ENCODE measurements at regions not wholly inside any gene's neighbourhood (a gene's known extent, or its start where the extent isn't known, plus 50 kb on each side); places are given as distances from the start of the nearest gene placed in this dataset.
"Not testable (repeated sequence)": the region's sequence is repeated elsewhere in the genome, so short reads cannot be mapped to it uniquely, and the experiment has no call there.

DNA sequence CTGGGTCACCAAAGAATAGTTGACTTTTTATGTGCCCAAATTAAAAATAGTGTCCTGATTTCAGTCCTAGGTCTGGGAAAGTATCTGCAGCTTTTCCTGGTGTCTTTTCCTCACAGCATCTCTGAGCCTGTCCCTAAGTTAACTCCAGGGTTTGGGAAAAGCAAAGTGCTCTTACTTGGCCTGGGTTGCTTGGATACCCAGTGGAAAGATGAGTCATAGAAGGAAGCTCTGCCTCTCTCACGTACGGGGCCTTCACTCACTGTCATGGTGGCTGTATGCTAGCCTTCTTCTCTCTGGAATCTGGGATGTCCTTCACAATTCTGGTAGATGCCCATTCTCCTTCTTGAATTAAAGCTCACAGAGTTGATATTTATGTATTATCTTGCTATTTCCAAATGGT, 607.3 kb downstream of the ANKRD50 start:
- no peak for DNase-seq (ENCODE audit: low read depth)

DNA sequence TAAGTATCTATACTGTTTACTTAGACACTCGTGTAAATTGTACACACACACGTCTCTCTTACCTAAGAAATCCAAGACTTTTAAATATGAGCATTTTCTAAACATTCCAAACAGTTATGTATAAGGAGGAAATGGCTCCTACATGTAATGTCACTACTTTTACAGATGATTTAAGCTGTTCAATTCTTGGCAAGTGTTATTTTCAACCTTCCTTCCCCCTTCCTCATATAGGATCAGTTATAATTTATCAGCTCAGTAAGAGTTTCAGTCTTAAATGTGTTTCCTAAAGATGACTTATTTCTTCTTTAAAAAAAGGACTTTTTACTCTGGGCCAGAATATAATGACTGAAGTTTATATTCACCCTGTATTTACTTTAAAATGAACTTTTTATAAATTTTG, 601.1 kb downstream of the ANKRD50 start:
- DNase-seq (ENCODE audit: low read depth): no peak

DNA sequence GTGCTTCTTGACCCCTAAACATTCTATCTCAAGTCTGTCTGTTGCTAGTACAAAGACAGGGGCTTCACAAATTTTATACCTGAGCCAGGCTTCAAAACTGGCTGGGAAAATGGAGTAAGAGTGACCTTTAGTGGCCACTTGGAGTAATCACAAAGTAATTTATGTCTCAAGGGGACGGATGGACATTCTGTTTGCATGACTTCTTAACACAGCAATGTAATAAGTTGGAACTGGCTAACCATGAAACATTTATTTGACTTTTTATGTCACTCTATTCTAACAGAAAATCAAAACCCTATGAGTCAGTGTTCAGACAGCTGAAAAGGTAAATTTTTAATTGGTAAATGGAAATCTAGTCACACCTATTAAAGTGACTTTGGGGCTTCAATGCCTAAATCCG, 600.6 kb downstream of the ANKRD50 start:
- DNase-seq (ENCODE audit: low read depth): no peak

DNA sequence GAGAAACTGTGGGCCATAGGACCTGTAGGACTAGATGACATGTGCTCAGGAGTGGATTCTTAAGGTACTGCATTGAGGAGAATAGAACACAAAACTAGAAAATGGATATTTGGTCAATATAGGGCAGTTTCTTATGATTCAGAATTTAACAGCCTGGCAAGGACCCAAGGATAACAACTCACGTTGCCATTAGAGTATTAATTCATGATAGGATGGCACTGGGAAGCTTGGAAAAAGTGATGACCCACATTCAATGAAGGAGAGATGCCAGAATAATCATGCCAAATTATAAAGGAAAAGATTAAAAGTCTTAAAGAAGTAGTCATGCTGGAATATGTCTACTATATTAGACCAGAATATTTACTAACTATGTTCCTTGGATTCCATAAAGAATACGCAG, 594.5 kb downstream of the ANKRD50 start:
- no peak for DNase-seq (ENCODE audit: low read depth)

DNA sequence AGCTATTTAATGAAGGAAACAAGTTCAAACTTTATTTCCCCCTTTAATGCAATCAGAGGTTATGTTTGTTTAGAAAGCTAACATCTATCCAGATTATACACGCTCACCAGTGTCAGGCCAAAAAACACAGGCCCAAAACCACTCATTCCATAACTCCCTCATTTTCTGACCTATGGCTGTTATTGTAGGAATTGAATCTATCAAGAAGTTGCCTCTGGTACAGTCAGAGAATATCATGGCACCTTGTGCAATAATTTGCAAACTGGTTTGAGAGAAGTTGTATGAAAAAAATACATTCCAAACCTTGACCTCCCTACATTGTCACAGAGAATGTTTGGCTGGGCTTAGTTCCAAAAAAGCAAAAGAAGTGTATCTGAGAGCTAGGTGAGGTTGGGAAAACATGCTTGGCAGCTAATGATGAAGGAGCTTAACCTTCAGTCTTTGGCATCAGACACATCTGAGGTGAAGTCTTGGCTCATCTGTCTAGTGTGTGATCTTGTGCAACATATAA, 591.0 kb downstream of the ANKRD50 start:
- no peak for DNase-seq (ENCODE audit: low read depth)

DNA sequence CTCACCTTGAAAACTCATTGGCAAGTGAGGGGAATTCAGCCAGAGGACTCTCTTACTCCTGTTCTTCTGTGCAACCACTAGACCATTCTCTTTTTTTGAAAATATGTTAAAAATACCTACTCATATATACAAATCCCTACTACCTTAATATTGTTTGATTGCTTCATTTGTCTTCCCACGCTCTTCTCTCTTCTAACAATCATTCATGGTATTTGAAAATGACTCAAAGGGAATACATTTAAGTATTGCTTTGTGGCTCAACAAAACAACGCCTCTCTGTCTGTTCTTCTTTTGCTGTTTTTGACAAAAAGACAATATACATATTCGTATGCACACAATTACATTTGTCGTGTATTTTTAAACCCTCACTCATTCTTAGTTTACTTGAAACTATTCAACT, 589.4 kb downstream of the ANKRD50 start:
- DNase-seq (ENCODE audit: low read depth): no peak

DNA sequence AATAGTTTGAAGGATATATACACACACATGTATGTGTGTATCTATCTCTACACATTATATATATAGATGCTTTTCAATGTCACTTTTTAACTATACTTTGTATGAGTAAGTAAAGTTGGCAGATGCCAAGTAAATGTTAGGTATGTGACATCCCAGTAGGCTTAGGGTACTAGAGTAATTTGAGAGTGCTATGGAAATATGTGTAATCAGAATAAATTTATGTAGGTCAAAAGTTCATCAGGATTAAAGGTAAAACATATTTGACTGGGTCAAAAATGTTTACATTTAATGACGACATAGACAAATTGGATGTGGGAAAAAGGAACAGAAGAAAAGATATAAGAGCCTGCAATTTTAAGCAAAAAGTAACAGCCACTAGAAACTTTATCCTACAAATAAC, 588.8 kb downstream of the ANKRD50 start:
- no peak for DNase-seq (ENCODE audit: low read depth)

DNA sequence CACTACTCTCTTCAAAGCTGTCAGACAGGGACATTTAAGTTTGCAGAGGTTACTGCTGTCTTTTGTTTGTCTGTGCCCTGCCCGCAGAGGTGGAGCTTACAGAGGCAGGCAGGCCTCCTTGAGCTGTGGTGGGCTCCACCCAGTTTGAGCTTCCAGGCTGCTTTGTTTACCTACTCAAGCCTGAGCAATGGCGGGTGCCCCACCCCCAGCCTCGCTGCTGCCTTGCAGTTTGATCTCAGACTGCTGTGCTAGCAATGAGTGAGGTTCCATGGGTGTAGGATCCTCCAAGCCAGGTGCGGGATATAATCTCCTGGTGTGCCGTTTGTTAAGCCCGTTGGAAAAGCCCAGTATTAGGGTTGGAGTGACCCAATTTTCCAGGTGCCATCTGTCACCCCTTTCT, 581.2 kb downstream of the ANKRD50 start:
- DNase-seq (ENCODE audit: low read depth): not testable (repeated sequence)

DNA sequence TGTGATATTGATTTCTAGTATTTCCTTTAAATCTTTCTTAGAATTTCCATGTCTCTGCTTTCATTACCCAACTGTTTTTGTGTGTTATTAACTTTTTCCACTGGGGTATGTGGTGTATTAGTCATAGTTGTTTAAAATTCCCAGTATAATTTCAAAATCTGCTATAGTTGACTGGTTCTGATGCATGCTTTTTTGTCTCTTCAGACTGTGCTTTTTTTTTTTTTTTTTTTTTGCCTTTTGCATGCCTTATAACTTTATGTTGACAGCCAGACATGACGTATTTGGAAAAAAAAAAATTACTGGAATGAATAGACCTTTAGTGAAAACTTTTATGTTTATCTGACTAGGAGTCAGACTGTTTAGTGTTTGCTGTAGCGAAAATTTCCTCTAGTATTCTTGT, 580.4 kb downstream of the ANKRD50 start:
- no peak for DNase-seq (ENCODE audit: low read depth)

DNA sequence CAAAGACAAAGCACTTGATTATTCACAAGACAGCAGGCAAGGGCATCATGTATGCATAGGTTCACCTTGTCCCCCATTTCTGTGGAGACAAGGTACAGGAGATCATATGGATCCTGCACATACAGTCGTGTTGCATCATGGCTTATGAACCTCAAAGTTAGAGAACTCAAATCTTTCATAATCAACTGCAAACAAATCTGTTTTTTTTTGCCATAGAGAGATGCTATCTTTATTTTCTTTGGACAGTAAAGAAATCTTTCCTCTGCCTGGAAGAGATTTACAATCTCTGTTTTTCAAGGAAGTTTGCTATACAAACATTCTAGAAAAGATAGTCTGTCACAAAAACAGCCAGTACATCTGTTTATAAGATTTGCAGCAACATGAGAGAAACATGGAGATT, 578.8 kb downstream of the ANKRD50 start:
- no peak for DNase-seq (ENCODE audit: low read depth)

DNA sequence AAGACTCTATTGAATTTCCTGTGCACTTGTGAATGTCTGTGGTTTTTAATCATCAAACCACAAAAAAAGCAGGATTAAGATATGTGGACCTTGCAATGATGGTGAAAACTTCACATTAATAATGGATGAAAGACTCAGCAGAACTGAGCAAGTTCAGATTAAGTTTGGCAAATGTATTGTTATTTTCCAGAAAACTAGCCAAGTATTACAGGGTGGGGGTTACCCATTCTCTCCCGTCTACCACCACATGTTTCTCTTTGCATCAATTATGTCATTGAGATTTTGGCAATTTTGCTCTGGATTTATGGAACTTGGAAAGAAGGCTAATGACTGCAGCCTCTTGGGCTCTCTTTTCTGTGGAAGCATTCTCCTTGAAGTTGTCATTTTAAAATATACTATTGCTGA, 577.1 kb downstream of the ANKRD50 start:
- no peak for DNase-seq (ENCODE audit: low read depth)

DNA sequence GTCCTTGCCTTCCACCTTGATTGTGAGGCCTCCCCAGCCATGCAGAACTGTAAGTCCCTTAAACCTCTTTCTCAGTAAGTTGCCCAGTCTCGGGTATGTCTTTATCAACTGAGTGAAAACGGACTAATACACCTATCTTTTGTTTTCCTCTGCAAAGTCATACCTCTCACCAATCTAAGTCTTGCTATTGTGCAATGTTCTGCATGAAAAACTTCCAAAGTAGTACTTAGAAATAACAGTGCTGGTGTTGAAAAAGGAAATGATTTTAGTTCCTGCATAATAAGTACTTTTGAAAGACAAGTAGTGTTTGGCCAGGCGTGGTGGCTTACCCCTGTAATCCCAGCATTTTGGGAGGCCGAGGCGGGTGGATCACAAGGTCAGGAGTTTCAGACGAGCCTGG, 573.5 kb downstream of the ANKRD50 start:
- DNase-seq (ENCODE audit: low read depth): no peak

DNA sequence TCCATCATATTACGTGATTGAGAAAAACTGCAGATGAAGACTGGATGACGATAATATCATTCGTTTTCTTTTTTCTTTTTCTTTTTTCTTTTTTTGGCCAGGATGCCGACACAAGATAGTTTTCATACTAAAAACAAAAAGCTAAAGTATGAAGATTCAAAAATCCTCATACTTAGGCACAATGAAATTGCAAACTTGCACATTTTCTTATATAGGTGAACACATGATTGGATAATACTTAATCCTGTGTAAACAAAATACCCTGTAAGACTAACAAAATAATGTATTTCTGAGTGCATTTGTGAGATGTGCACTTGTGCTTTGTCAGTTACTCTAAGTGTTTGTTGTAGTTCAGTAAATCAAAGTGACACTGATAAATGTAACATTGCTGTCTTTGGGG, 568.9 kb downstream of the ANKRD50 start:
- DNase-seq (ENCODE audit: low read depth): no peak

DNA sequence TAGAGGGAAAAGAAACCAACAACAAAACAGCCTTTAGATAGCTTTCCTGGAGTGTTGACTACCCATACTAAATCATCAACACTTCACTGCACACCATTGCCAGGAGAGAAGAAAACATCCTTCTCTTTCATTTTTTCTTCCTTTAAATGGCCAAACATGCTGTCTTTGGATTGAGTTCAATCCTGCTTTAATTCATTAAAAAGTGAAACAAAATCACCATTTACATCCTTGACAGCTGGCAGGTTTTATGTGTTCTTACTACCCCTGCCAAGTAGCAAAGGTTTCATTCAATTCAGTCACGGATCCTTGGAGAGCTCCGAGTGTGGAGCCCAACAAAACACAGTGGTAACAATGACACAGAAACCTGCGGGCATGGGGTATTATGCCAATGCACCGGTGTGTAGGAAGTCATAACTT, 568.3 kb downstream of the ANKRD50 start:
- DNase-seq (ENCODE audit: low read depth): no peak

DNA sequence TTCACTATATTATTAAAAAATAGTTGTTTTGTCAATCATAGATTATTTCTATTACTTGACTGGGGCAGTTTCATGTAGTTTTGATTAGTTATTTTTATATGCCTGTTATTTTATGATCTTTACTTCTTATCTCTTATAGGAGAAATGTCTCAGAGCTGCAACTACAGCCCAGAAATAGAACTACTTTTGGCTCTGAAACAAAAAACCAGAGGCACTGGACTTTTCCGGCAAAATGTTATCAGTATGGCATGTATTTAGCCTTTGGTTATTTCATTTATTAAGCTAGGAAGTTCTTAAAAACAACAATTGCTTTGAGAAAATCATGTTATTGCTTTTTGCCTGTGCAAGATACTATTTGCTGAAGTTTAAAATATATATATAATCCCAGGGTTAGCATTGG, 566.5 kb downstream of the ANKRD50 start:
- no peak for DNase-seq (ENCODE audit: low read depth)

DNA sequence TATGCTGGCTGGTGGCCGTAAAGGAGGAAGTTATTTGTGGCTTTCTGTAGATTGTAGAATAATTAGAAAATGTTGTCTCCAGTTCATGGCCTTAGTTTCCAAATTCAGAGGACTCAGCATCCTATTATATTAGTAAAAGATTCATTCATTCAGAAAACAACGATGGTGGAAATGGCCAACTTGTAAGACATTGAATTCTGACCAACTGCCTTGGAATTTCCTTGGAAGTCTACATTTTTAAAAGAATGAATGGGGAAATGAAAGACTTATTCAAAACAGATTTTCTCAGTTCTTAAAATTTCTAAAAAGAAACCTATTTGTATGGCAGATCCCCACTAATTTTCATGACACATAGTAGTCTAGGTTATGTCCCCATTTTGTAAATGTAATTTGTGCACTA, 561.5 kb downstream of the ANKRD50 start:
- no peak for DNase-seq (ENCODE audit: low read depth)

DNA sequence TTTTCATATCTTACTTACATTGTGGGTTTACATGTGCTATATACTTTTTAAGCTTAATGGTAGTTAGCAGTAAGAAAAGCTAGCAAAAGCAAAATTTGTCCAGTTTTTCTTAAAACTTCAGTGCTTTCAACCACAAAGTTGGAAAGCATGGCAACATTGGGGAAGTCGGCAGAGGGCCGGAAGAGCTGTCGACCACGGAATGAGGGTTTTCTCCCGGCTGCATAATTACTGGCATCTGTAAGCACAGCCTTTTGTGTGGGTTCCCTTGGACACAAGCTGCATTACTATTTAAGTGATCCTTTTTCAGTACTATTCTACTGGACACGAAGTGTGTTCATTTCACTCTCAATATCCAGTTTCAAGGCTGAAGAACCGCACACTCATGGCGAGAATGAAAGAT, 560.4 kb downstream of the ANKRD50 start:
- no peak for DNase-seq (ENCODE audit: low read depth)

DNA sequence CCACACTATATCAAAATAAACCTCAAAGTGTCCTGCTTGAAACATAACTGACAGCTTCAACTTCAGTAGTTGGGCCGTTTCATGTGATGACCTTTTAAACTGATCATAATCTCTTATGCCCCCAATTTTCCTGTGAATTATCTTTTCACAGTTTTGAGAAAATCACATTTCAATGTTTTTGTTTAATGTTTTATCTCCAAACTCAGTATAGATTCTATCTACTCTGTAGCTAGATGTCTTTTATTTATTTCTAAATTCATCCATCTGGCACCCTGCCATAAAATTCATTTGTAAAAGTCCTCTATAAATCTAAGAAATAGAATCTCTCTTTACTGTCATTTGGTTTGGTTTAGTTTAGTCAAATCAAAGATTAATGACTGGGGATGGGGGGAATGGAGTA, 557.3 kb downstream of the ANKRD50 start:
- DNase-seq (ENCODE audit: low read depth): no peak

DNA sequence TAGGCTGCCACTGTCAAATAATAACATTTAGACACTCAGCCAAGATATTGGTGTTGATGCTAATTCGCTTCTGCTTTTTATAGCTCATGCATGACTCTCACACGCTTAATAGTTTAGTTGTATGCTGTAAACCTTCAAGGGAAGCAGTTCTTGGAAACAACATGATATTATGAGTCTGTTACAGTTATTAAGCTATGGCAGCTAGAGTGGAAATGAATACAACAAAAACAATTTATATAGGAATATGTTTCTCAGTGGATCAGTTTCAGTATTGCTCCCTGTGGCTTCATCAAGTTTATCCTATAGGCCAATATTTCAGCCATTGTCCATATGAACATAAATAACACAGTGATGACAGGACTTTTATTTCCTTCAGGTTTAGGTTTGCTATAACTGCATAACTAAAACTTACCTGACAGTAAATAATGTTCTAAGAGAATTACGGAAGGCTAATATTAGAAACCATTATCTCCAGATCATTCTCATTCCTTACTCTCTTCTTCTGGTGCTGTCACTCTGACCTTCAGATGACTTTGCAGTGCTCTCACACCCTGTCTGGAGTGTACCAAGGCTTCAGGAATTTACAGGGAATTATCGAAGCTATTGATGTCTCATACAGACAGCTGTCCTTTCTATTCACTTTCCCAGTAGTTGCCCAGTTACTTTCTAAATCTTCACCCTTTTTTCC, 555.0 kb downstream of the ANKRD50 start:
- no peak for DNase-seq (ENCODE audit: low read depth)

DNA sequence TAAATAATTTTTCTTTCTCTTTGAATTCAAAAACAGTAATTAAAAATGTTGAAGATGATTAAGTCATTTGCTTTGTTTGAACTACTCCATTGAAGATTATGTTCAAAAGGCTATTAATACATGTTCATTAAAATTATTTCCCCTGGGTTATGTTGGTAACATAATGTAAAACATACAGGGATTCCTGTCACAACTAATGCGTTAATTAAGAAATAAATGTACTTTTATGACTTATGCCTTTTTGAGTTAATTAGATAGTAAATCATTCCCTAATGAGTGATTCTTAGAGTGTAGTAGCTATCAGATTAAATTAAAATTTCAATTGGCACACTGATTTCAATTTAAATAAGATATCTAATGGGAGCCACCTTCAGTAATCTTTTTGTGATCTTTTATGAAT, 549.1 kb downstream of the ANKRD50 start:
- DNase-seq (ENCODE audit: low read depth): no peak

DNA sequence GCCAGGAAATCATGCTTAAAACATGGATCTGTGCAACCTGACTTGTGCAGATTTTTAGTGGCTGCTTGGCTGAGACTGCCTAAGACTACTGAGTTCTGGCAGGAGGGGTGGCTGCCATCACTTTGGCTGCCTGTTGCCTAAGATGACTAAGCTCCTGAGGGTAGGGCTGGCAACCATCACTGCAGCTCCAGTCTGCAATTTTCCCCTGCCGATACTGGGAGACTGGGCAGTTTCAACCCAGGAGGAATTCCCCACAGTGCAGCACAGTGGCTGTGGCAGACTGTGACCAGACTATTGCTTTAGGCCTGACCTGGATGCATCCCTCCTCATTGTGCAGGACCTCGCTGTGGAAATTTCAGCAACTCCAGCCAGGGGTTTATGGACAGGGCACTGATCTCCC, 544.9 kb downstream of the ANKRD50 start:
- no peak for DNase-seq (ENCODE audit: low read depth)

DNA sequence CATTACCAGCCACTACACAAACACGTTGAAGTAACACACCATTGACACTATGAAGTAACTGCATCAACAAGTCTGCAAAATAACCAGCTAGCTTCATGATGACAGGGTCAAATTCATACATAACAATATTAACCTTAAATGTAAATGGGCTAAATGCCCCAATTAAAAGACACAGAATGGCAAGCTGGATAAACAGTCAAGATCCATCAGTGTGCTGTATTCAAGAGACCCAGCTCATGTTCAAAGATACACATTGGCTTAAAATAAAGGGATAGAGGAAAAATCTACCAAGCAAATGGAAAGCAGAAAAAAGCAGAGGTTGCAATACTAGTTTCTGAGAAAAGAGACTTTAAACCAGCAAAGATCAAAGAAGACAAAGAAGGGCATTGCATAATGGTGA, 543.0 kb downstream of the ANKRD50 start:
- not testable (repeated sequence) for DNase-seq (ENCODE audit: low read depth)

DNA sequence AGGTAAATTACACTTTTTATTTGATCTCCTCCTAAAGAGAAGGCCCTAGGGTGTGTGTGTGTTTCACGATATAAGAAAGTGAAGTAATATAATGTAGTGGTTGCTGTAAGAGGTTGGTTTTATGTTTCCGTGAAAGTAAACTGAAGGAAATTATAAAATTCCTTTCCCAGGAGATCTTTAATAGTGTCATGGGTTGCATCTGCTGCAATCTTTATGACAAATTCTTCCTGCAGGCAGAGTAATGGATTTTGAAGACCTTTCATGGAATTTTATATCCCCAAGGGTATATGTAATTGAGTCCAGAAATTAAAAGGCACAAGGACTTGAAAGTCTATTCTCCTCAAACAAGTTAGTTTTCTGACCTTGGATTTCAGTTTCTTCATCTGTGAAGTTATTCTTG, 538.6 kb downstream of the ANKRD50 start:
- DNase-seq (ENCODE audit: low read depth): no peak

DNA sequence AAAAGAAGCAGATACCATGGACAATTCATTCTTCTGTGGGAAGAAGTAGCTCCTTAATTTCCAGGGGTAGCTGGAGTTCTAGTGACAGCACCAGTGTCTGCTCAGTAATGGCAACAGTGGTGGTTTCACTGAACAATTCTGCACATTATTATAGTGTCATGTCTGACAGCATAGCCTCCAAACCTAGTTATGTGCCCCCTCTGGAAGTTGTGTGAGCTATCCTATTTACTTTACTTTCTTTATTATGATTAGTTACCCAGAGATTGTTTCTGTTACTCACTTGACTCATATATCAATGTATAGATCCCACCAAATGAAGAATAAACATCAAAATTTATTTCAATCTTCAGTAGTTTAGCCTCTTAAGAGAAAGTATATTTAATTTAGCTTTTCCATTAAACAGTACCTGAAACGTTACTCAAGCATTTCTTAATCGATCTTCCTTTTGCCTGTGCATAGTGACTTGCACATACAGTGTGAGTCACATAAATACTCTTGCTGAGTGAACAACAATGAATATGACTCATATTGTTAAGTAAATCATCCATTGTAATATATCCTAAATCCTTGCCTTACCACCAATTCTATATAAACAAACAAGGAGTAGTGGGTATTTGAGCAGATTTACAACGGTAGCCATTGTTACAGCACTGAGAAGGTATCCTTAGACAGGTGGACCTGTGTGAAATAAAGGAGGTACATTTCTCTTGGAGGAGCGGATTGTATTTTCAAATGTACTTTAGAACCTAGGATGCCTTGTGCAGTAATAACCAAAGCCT, 534.7 kb downstream of the ANKRD50 start:
- DNase-seq (ENCODE audit: low read depth): no peak
